Fibroblast of lung (primary cell): ENCODE measurements at regions not wholly inside any gene's neighbourhood (a gene's known extent, or its start where the extent isn't known, plus 50 kb on each side); places are given as distances from the start of the nearest gene placed in this dataset.

ENCODE experiments used
- EZH2 ChIP-seq: IDR thresholded peaks from 2 replicates; pipeline ENCODE4 v1.5.1; 2012; ENCODE audit warnings: low read length, control low read depth, mild to moderate bottlenecking; ENCODE audit errors: missing control alignments
- TF ChIP-seq, protein P1 (sequence below), 2 donors: IDR thresholded peaks in 1 of 2; conservative IDR thresholded peaks in 1 of 2; 1 replicate in 1 of 2; 2 replicates in 1 of 2; pipeline ENCODE4 v1.5.1; 2011 to 2012; ENCODE audit warnings: low read length in 2 of 2, control low read depth in 1 of 2, inconsistent platforms in 1 of 2, low read depth in 1 of 2, mild to moderate bottlenecking in 1 of 2

DNA sequence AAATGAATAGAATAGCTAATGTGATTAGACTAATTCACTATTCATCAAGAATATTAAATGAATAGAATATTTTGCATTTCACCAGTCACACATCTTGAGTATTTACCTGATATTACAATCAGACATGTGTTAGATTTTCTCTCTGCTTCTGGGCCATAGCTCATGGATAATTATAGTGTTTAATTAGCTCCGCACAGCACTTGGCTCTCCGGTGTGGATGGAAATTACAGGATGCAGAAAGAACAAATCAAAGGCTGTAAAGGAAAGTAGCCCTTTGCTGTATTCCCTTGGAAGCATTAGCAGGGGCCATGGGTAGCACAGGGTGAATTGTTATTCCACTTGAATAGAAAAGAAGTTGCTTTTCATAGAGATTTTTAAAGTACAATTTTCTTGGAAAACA lies 320.3 kb upstream of the SORL1-AS1 start:
- TF ChIP-seq, protein P1, sequence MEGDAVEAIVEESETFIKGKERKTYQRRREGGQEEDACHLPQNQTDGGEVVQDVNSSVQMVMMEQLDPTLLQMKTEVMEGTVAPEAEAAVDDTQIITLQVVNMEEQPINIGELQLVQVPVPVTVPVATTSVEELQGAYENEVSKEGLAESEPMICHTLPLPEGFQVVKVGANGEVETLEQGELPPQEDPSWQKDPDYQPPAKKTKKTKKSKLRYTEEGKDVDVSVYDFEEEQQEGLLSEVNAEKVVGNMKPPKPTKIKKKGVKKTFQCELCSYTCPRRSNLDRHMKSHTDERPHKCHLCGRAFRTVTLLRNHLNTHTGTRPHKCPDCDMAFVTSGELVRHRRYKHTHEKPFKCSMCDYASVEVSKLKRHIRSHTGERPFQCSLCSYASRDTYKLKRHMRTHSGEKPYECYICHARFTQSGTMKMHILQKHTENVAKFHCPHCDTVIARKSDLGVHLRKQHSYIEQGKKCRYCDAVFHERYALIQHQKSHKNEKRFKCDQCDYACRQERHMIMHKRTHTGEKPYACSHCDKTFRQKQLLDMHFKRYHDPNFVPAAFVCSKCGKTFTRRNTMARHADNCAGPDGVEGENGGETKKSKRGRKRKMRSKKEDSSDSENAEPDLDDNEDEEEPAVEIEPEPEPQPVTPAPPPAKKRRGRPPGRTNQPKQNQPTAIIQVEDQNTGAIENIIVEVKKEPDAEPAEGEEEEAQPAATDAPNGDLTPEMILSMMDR (conservative IDR thresholded peaks at IDR 0.05 in 1 of 2, IDR thresholded peaks at IDR 0.05 in 1 of 2; ENCODE audit: low read depth in 1 of 2, low read length in 2 of 2) = no peak
- no peak for TF ChIP-seq EZH2
